ENCODE measurements at regions not wholly inside any gene's neighbourhood (a gene's known extent, or its start where the extent isn't known, plus 50 kb on each side); places are given as distances from the start of the nearest gene placed in this dataset.

DNA sequence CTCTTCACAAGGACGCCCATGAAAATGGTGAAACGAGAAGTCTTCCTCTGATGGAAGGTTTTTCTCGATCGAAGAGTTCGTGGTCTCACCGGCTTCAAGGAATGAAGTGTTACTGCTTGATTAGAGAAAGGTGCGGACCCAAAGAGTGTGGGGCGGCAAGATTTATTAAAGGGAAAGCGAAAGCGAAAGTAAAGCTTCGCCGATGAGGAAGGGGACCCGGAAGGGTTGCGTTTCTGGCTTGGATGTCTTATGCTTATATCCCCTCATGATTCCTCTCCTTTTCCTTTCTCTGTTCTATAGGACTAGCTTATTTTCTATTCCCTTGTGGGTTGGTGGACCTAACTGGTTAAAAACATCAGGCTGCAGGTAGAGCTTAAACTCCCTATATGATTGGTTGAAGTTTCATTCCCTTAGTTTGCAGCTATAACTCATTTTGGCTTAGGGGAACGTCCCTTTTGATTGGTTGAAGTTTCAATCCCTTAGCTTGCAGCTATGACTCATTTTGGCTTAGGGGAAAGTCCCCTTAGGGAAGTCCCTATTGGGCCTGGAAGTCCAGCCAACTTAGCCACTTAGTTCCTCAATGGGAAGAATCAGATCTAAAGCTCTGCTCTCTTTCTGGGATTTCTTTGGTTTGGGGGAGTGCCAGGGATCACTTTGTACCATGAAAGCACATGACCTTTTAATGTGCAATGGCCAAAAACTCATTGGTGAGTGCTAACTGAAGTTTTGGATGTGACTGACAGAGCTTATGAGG is 1025.0 kb upstream of the PCDH10 start:
- Histone ChIP-seq H3K36me3 (ENCODE audit: insufficient read depth, low read length) (no peaks in the 10 kb centered on the region), H3F3A (ENCODE audit: low read depth) (no peaks in the 10 kb centered on the region), H4K20me1 (ENCODE audit: insufficient read depth, low read length, poor library complexity, severe bottlenecking) (no peaks in the 10 kb centered on the region), H3K79me2 (ENCODE audit: insufficient read depth, low read length) (no peaks in the 10 kb centered on the region), H2AFZ (ENCODE audit: low read length) (peak overlapping the region; percentile 29; the same call in 1 of the 2 replicates), H3K4me1 (ENCODE audit: insufficient read depth, low read length, poor library complexity, severe bottlenecking) (no peaks in the 10 kb centered on the region), H3K4me3 (ENCODE audit: low read length, poor library complexity, severe bottlenecking) (no peak overlapping the region), H3K4me2 (ENCODE audit: low read depth, low read length, poor library complexity, severe bottlenecking) (no peak overlapping the region), H3K9me3 (ENCODE audit: insufficient read depth, low read depth, low read length) (no peaks in the 10 kb centered on the region; the same call in 1 of the 2 replicates), H3K9me2 (replicated peaks; ENCODE audit: low read depth, low read length) (no peaks in the 10 kb centered on the region), H3K27me3 (ENCODE audit: insufficient read depth, low read length, poor library complexity, severe bottlenecking) (no peaks in the 10 kb centered on the region), H3K9ac (ENCODE audit: low read depth, low read length, poor library complexity, severe bottlenecking) (no peak overlapping the region)
- TF ChIP-seq EZH2phosphoT487 (IDR thresholded peaks at IDR 0.05; ENCODE audit: borderline replicate concordance): no peak
- TF ChIP-seq, protein P1, sequence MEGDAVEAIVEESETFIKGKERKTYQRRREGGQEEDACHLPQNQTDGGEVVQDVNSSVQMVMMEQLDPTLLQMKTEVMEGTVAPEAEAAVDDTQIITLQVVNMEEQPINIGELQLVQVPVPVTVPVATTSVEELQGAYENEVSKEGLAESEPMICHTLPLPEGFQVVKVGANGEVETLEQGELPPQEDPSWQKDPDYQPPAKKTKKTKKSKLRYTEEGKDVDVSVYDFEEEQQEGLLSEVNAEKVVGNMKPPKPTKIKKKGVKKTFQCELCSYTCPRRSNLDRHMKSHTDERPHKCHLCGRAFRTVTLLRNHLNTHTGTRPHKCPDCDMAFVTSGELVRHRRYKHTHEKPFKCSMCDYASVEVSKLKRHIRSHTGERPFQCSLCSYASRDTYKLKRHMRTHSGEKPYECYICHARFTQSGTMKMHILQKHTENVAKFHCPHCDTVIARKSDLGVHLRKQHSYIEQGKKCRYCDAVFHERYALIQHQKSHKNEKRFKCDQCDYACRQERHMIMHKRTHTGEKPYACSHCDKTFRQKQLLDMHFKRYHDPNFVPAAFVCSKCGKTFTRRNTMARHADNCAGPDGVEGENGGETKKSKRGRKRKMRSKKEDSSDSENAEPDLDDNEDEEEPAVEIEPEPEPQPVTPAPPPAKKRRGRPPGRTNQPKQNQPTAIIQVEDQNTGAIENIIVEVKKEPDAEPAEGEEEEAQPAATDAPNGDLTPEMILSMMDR (conservative IDR thresholded peaks at IDR 0.05; ENCODE audit: low read length): no peak

DNA sequence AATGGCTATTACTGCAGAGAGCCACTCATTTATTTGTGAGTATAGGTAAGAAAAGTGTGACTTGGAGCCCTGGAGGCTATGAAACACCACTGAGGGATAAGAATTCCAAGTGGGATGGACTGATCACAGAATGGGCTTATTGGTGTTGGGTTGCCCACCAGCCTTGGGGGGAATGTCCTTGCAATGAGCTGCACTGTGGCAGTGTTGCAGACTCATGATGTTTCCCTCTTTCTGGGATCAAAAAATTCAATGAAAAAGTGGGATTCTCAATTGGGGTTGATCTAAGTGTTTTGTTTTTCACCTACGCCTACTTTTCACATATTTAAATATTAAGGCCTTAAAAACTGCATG is 1024.5 kb upstream of the PCDH10 start:
- Histone ChIP-seq H4K20me1 (ENCODE audit: insufficient read depth, low read length, poor library complexity, severe bottlenecking) (no peaks in the 10 kb centered on the region), H3F3A (ENCODE audit: low read depth) (no peaks in the 10 kb centered on the region), H3K36me3 (ENCODE audit: insufficient read depth, low read length) (no peaks in the 10 kb centered on the region), H2AFZ (ENCODE audit: low read length) (no peak overlapping the region), H3K4me3 (ENCODE audit: low read length, poor library complexity, severe bottlenecking) (no peak overlapping the region), H3K9me2 (replicated peaks; ENCODE audit: low read depth, low read length) (no peaks in the 10 kb centered on the region), H3K4me2 (ENCODE audit: low read depth, low read length, poor library complexity, severe bottlenecking) (no peak overlapping the region), H3K9ac (ENCODE audit: low read depth, low read length, poor library complexity, severe bottlenecking) (no peak overlapping the region), H3K9me3 (ENCODE audit: insufficient read depth, low read depth, low read length) (no peaks in the 10 kb centered on the region; the same call in 1 of the 2 replicates), H3K4me1 (ENCODE audit: insufficient read depth, low read length, poor library complexity, severe bottlenecking) (no peaks in the 10 kb centered on the region), H3K79me2 (ENCODE audit: insufficient read depth, low read length) (no peaks in the 10 kb centered on the region), H3K27me3 (ENCODE audit: insufficient read depth, low read length, poor library complexity, severe bottlenecking) (no peaks in the 10 kb centered on the region)
- TF ChIP-seq EZH2phosphoT487 (IDR thresholded peaks at IDR 0.05; ENCODE audit: borderline replicate concordance): no peak
- TF ChIP-seq, protein P1 (conservative IDR thresholded peaks at IDR 0.05; ENCODE audit: low read length): no peak

DNA sequence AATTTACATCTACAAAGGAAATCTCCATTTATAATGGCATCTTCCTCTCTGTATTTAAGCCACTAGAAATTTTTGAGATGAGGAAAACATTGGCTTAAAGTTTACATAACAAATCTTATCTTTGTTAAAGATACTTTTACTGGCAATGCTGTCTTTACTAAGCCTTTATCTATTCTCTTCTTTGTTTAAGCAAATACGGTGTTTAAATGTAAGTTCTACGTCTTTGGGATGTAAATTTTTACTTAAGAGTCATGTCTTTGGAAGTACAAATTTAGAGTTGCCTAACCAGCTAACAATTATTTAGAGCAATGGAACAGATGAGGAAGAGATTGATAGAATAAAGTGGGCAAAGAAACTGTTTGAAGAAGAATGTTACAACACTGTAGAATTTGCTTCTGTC is 1024.0 kb upstream of the PCDH10 start:
- Histone ChIP-seq H3K27me3 (ENCODE audit: insufficient read depth, low read length, poor library complexity, severe bottlenecking) (no peaks in the 10 kb centered on the region), H3K4me3 (ENCODE audit: low read length, poor library complexity, severe bottlenecking) (no peak overlapping the region), H3K36me3 (ENCODE audit: insufficient read depth, low read length) (no peaks in the 10 kb centered on the region), H3F3A (ENCODE audit: low read depth) (no peaks in the 10 kb centered on the region), H4K20me1 (ENCODE audit: insufficient read depth, low read length, poor library complexity, severe bottlenecking) (no peaks in the 10 kb centered on the region), H3K79me2 (ENCODE audit: insufficient read depth, low read length) (no peaks in the 10 kb centered on the region), H3K4me1 (ENCODE audit: insufficient read depth, low read length, poor library complexity, severe bottlenecking) (no peaks in the 10 kb centered on the region), H3K9ac (ENCODE audit: low read depth, low read length, poor library complexity, severe bottlenecking) (no peak overlapping the region), H3K9me3 (ENCODE audit: insufficient read depth, low read depth, low read length) (no peaks in the 10 kb centered on the region; the same call in 1 of the 2 replicates), H3K9me2 (replicated peaks; ENCODE audit: low read depth, low read length) (no peaks in the 10 kb centered on the region), H2AFZ (ENCODE audit: low read length) (no peak overlapping the region), H3K4me2 (ENCODE audit: low read depth, low read length, poor library complexity, severe bottlenecking) (no peak overlapping the region)
- no peak for TF ChIP-seq EZH2phosphoT487 (IDR thresholded peaks at IDR 0.05; ENCODE audit: borderline replicate concordance)
- TF ChIP-seq, protein P1 (conservative IDR thresholded peaks at IDR 0.05; ENCODE audit: low read length): no peak

Data from Loucy (cell line).